ENCODE measurements at regions not wholly inside any gene's neighbourhood (a gene's known extent, or its start where the extent isn't known, plus 50 kb on each side); places are given as distances from the start of the nearest gene placed in this dataset.
"Not testable (repeated sequence)": the region's sequence is repeated elsewhere in the genome, so short reads cannot be mapped to it uniquely, and the experiment has no call there.

DNA sequence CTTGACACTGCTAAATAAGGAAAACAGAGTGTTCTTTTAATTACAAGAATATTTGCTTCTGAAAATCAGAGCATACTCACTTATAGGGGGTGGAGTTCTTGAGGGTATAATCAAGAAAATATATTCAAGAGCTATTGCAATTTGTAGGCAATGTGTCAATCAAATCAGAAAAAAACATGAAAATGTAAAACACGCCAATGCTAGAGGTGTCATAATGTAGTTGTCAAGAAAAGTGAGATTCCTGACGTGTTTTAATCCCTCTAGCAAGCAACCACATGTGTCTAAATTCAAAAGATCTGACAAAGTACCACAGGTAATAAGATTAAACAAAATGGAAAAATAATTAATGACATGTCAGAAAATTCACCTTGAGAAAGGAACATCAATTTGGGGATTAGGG lies 1440.7 kb upstream of the RAG2 start:
- no peak for DNase-seq

DNA sequence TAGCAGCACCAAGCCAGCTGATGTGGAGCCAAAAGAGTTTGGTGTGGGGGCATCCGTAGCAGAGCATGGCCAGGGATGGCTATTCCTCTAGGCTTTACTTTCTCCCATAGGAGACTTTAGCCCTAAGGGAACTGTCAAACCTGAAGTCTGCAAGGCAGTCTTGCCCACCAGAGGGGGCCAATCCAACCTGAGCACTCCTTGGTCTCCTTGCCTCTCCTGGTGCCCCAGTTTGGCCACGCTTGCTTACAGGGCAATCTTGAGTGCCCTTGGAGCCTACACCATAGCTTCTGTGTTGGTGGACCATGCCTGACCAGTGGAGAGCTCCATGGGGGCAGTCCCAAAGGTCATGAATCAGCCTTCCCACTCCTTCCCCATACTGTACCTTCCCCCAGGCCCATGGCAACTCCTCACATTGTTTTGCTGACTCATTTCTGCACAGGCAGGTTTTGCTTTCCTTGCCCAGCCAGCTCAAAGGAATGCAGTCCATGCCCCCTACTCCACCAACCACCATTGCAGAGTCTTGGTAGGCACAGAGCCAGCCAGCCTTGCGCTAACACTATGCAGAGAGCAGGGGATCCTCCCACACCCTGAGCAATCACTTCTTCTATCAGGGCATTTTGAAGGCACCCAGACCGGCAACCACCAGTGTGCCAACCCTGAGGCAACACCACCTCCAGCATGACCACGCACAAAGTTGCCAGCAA lies 1421.2 kb upstream of the RAG2 start:
- no peak for DNase-seq

DNA sequence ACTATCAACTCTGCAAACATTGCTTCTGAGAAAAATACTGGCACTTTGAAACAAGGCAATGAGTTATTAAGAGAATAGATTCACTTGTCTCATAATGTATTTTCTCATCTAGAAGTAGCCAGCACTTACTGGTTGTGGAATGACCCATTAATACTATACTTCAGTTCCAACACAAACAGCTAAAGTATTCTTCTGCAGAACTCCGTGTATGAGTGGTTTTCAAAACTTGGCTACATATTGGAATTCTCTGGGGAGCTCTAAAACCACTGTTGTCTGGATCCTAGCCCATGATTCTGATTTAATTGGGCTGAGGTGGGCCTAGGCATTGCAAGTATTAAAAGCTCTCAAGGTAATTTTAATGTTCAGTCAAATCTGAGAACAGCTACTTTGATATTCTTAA lies 1416.4 kb upstream of the RAG2 start:
- no peak for DNase-seq

DNA sequence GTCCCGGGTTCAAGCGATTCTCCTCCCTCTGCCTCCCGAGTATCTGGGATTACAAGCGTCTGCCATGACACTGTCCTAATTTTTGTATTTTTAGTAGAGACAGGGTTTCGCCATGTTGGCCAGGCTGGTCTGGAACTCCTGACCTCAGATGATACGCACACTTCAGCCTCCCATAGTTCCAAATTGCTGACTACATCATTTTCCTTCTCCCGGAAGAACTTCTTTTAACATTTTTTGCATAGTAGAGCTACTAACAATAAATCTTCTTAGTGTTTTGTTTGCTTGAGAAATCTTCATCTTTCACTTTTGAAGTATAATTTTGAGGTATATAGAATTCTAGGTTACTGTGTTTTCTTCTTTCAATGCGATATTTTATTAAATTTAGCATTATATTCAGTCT lies 1415.1 kb upstream of the RAG2 start:
- DNase-seq = no peak

DNA sequence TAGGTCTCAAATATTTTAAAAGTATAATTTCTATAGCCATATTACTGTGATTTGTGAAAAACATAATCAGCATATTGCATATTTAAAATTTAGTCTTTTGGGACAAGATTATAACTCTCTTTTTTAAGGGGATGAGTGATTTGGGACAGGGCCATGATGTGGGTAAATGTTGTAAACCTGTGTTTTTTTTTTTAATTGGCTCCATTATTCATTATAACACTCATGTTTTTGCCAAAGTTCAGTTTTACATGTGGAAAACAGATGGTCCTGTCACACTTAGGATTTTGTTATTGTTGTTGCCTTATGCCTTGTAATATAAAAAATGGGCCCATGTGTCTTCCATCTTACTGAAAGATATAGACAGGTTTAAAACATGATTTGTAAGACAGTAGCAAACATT lies 1413.5 kb upstream of the RAG2 start:
- DNase-seq = no peak

DNA sequence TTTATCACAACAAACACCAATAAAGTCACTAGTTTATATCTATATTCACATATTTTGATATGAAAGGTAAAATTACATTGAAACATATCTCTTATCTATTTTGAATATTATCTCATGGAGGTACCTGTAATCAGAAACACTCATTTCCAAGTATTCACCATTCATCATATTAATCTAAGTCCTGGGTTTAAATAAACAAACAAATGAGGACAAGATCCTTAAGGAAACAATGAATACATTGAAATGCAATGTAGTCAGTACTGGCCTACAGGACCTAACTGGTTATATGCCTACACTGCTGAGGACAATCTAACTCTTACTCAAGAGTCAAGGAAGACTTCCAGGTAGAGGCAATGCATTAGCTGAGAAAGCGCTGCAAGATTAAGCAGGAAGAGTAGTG lies 1411.9 kb upstream of the RAG2 start:
- DNase-seq = no peak

DNA sequence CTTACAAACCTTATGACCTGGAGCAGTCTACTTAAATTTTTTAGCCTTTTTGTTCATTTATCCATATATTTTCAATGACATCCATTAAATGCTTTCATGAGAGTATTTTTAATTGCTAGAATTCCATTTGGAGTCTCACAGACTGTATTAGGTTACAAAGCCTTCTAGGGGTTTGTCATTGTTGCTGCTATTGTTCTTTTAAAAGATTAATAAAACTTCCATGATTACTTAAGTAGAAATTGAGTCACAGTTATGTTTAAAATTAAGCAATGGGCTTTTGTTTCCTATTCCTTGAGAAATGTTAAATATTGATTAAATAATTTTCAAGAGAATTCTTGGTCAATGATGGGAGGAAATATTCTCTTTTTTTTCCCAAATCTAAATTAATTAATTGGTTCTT lies 1408.4 kb upstream of the RAG2 start:
- no peak for DNase-seq

DNA sequence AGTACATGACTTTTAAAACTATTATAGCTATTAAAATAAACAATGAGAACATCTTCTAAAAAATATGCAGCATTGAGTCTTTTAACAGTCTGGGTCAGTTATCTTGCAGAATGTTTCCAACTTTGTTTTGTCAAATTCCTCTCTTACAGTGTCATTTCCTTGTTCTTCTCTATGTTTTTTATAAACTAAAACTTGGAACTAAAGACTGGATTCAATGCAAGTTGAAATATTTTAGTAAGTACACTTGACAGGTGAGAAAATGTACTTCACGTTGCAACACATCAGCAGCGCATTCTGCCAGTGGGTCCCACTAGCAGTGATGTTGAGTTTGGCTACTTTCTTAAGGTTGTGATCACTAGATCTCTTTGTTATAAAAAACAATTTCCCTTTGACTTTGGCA lies 1407.6 kb upstream of the RAG2 start:
- DNase-seq = no peak

DNA sequence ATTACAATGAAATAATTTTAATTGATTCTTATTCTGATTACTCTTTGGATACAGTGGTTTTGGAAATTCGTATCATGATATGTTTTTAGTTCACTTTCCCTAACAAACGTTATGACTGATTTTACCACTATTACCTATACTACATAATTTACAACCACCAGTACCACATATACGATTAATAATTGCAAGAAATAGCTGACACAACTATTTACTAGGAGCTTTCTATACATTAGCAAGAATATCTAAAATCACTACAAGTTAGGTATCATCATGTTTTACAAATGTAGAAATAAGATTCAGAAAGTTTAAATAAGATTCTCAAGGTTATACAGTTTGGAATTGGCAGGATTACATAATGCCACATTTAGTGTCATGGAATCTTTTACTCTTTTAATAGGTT lies 1401.1 kb upstream of the RAG2 start:
- no peak for DNase-seq

DNA sequence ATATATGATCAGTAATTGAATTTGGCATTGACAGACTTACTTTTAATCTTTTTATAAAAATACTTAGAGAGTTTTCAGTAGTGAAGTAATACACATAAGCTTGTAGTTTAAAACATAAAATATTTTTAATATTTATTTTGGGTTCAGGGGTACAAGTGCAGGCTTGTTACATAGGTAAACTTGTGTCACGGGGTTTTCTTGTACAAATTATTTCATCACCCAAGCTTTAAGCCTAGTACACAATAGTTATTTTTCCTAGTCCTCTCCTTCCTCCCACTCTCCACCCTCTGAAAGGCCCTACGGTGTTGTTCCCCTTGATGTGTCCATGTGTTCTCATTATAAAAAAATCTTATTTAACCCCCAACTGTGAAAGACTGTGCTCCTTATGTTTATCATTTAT lies 1397.8 kb upstream of the RAG2 start:
- DNase-seq = no peak

DNA sequence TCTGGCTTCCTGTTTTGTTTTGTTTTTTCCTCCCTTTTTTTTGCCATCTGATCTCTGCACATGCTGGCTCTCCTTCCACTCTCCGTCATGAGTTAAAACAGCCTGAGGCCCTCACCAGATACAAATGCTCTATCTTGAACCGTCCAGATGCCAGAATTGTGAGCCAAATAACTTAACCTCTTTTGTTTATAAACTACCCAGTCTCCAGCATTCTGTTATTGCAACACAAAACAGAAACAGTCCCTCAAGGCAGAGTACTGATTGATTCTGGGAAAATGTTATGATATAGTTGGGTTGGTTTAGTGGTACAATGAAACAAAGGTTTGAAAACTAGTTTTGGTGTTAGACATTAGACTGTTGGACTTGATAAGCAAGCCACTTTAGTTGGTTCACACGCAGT lies 1390.0 kb upstream of the RAG2 start:
- no peak for DNase-seq

DNA sequence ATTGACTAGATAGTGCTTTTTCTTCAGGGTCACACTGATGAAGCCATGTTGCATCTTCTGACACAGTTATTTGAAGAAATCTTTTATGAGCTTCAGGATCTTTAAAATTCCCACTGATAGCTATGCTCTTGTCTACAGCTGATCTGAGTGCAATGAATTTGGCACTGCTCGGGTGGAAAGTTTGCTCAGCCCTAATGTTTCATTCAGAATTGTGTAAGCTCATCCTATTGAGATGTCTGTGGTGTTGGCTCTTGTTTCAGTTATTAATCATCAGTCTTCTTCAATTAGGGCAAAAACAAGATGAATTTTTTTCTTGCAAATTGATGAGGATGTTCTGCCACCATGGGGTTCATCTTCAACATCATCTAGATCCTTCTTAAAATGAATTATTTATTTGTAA lies 1387.0 kb upstream of the RAG2 start:
- no peak for DNase-seq

DNA sequence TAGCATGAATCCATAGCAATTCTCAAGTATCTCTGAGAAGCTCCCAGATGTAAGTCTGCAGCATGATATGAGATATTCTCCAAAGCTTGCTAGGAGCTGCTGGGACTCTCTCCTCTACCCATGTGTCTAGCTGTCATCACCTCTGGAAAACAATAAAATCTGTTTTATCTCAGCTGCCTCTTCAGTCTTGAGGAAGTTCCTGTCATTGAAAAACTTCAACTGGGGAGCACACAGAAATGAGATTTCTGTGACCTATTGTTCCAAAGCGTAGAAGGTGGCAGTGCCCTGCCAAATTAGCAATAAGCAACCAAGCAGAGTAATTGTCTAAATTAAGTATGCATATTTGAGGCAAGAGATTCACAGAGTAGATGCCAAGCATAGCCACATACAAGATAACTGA lies 1380.6 kb upstream of the RAG2 start:
- DNase-seq = no peak

DNA sequence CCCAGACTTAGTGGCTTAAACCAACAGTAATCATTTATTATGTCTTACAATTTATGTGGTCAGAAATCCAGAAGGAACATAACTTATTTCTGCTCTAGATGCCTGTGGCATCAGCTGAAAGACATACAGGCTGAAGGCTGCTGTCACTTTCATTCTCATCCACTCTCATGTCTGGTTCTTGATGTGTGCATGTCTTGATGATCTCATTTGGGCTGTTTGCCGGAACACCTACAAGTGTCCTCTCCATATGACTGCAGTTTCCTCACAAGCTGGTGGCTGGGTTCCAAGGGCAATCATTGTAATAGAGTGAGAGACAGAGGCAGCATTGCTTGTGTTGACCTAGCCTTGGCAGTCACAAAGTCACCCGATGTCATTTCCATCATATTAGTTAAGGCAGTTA lies 1375.9 kb upstream of the RAG2 start:
- DNase-seq = no peak

DNA sequence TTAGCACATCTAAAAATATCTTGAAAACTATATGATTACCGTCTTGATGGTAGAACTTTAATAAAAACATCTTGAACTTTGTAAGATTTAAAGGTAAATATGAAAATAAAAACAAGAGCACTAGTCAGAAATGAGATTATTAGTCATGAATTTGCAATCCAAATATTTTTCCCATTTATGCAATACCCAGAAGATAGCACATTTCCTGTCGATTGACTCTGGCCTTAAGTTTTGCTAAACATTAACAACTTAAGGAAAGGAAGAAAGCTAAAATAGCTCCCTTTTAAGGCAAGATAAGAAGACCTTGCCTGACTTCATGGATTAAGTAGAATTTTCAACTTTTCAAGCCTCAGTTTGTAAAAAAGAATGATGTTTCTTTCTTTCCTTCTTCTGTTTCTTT lies 1374.7 kb upstream of the RAG2 start:
- DNase-seq = no peak

DNA sequence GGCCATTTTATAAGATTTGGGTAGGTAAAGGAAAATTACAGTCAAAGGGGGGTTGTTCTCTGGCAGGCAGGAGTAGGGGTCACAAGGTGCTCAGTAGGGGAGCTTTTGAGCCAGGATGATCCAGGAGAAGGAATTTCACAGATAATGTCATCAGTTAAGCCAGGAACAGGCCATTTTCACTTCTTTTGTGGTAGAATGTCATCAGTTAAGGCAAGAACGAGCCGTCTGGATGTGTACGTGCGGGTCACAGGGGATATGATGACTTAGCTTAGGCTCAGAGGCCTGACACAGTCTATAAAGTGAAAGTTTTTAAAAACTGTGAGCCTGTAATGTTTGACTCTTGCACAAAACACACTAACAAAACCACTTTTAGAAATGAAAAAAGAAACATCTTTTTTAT lies 1371.3 kb upstream of the RAG2 start:
- not testable (repeated sequence) for DNase-seq

DNA sequence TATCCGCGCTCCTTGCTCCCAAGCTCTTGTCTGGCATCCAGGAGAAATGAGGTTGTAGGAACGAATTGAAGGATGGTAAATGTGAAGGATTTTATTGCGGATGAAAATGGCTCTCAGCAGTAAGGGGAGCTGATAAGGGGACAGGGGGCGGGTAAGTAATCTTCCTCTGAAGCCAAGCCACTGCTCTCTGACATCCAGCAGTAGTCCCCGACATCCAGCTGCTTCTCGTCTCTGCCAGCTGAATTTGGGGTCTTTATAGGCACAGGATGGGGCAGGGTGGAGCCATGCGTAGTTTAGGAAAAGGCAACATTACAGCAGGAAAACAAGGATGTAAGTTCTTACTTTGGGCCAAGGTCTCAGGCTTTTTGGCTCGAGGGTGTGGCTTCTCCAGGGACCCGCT lies 1370.1 kb upstream of the RAG2 start:
- no peak for DNase-seq

DNA sequence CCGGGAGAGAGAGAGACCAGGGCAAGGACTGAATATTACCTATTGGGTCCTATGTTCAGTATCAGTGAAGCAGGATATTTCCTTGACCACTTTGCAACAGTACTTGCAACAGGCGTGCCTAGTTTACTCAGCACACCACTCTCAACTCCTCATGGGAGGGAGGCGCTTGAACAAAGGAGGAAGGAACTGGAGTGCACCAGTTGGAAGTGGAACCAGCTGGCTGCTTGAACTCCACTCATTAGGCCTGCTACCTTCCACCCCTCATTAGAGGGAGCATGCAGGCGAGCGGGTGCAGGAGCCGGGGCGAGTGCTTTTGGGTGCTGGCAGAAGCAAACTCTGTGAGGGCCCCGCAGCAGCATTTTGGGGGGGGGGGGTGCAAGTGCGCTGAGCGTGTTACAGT lies 1369.6 kb upstream of the RAG2 start:
- no peak for DNase-seq

DNA sequence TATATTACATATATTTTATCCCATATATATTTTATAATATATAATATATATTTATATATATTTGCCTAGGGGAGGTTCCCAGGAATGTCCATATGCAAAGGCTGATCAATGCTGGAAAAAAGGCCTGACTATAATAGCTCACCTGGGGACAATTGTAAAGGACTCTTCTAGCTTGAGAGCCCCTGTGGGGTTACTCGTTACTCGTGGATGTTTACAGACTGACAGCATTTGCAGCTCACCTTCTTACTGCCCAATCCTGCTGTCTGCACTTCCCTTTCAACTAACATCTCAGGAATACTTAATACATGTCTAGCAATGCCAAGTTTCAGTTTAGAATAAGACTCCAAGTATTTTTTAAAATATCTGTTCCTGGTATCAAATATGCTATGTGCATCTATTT lies 1365.4 kb upstream of the RAG2 start:
- no peak for DNase-seq

DNA sequence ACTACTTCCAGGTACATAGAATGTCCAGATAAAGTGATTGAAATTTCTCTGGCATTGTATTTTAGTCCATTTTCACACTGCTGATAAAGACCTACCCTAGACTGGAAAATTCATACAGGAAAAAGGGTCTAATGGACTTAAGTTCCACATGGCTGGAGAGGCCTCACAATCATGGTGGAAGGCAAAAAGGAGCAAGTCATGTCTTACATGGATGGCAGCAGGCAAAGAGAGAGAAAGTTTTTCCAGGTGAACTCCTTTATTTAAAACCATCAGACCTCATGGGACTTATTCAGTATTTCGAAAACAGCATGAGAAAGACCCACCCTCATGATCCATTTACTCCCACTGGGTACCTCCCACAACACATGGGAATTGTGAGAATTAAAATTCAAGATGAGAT lies 1359.7 kb upstream of the RAG2 start:
- DNase-seq = no peak

DNA sequence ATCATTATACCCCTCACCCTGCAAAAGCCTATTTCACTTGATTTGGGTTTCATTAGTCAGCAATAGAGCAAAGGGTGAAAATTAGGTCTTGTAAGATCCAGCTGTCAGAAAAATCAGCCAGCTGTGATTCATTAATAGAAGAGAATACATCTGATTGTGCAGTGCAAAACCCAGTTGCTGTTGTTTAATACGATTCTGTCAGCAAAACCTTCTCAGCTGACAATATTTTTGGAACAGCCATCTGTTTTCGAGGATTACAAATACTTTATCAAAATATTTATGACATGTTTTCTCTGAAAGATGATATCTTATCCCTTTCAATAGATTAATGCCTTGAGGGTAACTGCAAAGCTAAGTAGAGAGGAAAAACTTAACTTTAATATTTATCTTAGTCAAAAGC lies 1354.0 kb upstream of the RAG2 start:
- DNase-seq = no peak

DNA sequence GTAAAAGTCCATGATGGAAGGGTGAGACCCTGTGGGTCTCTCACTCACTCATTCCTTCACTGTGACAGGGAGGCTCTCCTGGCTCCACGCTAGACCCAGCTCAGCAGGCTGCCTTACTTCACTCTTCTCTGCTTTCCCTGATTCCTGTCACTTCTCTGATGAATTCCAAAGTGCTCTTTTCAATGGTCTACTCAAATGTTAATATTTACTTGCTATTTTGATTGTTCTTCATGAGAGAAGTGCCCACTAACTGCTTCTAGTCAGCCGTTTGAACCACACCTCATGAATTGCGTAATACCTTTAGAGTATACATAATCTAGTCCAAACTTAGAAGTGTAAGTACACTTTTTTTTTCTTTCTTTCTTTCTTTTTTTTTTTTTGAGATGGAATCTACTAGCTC lies 1350.2 kb upstream of the RAG2 start:
- no peak for DNase-seq

DNA sequence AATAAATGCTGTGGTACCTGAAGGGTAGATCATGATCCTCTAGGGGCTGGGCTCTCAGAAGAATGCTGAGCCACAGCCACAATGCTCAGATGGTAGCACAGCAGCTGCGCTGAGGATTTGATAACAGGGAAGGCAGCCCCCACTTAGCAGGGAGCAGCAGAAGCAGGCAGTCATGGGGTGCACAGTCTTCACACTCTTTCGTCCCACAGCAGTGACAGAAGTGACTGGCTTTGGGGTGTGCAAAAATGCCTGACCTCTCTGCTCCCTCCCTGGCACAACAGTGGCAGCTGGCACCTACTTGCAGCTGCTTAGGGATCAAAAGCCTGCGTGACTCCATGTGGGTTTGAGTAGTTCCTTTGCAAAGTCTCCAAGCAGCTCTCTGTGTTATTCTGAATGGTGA lies 1349.8 kb upstream of the RAG2 start:
- no peak for DNase-seq

DNA sequence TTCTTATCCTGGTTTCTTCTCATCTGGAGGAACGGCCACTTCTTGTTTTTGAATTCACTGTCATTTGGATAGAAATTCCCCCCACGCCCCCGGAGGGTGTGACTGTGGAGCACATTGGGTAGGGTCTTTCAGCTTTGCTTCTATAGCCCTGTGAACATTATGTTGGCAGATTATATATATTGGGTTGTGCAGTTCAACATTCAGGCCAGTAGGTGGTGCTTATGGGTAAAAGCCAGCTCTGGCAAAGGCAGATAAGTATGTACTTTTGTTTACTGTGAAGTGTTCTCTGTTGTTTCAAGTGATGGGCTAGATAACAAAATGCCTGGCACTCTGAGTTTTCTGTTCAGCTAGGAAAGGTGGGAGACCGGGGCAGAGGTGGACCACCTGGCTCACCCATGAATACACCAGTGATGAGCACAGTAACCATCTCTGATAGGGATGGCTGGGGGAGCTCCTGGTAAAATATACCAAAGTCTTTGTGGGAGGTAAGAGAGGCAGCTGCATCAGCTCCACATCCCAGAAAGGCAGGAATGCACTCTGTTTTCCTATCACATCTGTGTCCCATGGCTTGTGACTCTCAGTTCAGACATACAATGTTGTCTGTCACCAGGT lies 1348.2 kb upstream of the RAG2 start:
- no peak for DNase-seq

Measured in anterior cingulate cortex (tissue), 58 donors.